ENCODE measurements at regions not wholly inside any gene's neighbourhood (a gene's known extent, or its start where the extent isn't known, plus 50 kb on each side); places are given as distances from the start of the nearest gene placed in this dataset.

GRCh38 chr7:114085592-114086501, 167.0 kb upstream of the PPP1R3A start:
- no peak; the same call in 1 of the 2 replicates for TF ChIP-seq EZH2phosphoT487 (IDR thresholded peaks at IDR 0.05; ENCODE audit: borderline replicate concordance, low read length)
- peak; percentile 74 for TF ChIP-seq EZH2 (IDR thresholded peaks at IDR 0.05; ENCODE audit: low read length, unreplicated experiment)
- no peak for TF ChIP-seq CTCF (conservative IDR thresholded peaks at IDR 0.05; ENCODE audit: low read depth, low read length)
- Histone ChIP-seq H3K9me2 (replicated peaks; ENCODE audit: low read length) (no peaks in the 10 kb centered on the region), H3K9me3 (ENCODE audit: low read length) (no peaks in the 10 kb centered on the region), H3K79me2 (ENCODE audit: low read length) (no peaks in the 10 kb centered on the region), H3K36me3 (ENCODE audit: low read depth, low read length) (no peaks in the 10 kb centered on the region), H3K27ac (ENCODE audit: low read length) (no peak overlapping the region), H3K27me3 (ENCODE audit: low read length) (peaks cover 70% of the 10 kb centered on the region), H3F3A (ENCODE audit: low read length, unreplicated experiment) (no peaks in the 10 kb centered on the region), H3K4me2 (ENCODE audit: low read length) (peak overlapping the region; percentile 80), H4K20me1 (ENCODE audit: low read length) (no peaks in the 10 kb centered on the region), H3K4me3 (ENCODE audit: low read length) (peak overlapping the region; percentile 67), H2AFZ (ENCODE audit: low read length) (peak overlapping the region; percentile 67), H3K9ac (ENCODE audit: low read length) (no peak overlapping the region), H3K4me1 (ENCODE audit: insufficient read depth, low read length) (no peaks in the 10 kb centered on the region)
- ATAC-seq (peak; percentile 18), DNase-seq (peak; percentile 22)
- intact Hi-C loops (cut with micrococcal nuclease) = no loop called here
- ChIA-PET POLR2A (ENCODE audit: unreplicated experiment) (no interaction called here), CTCF (no interaction called here)
- no TSS peak for BruUV-seq (replicated peaks)

GRCh38 chr7:114085313-114085591, 166.4 kb upstream of the PPP1R3A start:
- H3K27ac ChIP-seq (ENCODE audit: low read length) = no peak overlapping the region
- peak; percentile 9; the same call in 1 of the 2 replicates for ATAC-seq
- H3K79me2 ChIP-seq (ENCODE audit: low read length) = no peaks in the 10 kb centered on the region
- no peaks in the 10 kb centered on the region for H3F3A ChIP-seq (ENCODE audit: low read length, unreplicated experiment)
- TF ChIP-seq EZH2 (IDR thresholded peaks at IDR 0.05; ENCODE audit: low read length, unreplicated experiment) (no peak), EZH2phosphoT487 (IDR thresholded peaks at IDR 0.05; ENCODE audit: borderline replicate concordance, low read length) (no peak), CTCF (conservative IDR thresholded peaks at IDR 0.05; ENCODE audit: low read depth, low read length) (no peak)
- H3K9me3 ChIP-seq (ENCODE audit: low read length) = no peaks in the 10 kb centered on the region
- no peak overlapping the region for H3K9ac ChIP-seq (ENCODE audit: low read length)
- H3K4me2 ChIP-seq (ENCODE audit: low read length) = peak overlapping the region; percentile 80
- no peaks in the 10 kb centered on the region for H4K20me1 ChIP-seq (ENCODE audit: low read length)
- POLR2A ChIA-PET (ENCODE audit: unreplicated experiment) = no interaction called here
- BruUV-seq (replicated peaks) = no TSS peak
- H3K27me3 ChIP-seq (ENCODE audit: low read length) = peaks cover 76% of the 10 kb centered on the region
- intact Hi-C loops (cut with micrococcal nuclease) = no loop called here
- CTCF ChIA-PET = no interaction called here
- H3K9me2 ChIP-seq (replicated peaks; ENCODE audit: low read length) = no peaks in the 10 kb centered on the region
- H3K4me1 ChIP-seq (ENCODE audit: insufficient read depth, low read length) = no peaks in the 10 kb centered on the region
- no peaks in the 10 kb centered on the region for H3K36me3 ChIP-seq (ENCODE audit: low read depth, low read length)
- H3K4me3 ChIP-seq (ENCODE audit: low read length) = peak overlapping the region; percentile 67
- peak overlapping the region; percentile 67 for H2AFZ ChIP-seq (ENCODE audit: low read length)
- no peak for DNase-seq
